HS-5 (cell line): ENCODE measurements at regions not wholly inside any gene's neighbourhood (a gene's known extent, or its start where the extent isn't known, plus 50 kb on each side); places are given as distances from the start of the nearest gene placed in this dataset.
"Not testable (repeated sequence)": the region's sequence is repeated elsewhere in the genome, so short reads cannot be mapped to it uniquely, and the experiment has no call there.

Experiments
- DNase-seq: peaks from one replicate; pipeline ENCODE4 v3.0.0-alpha.2; 2012; ENCODE audit warnings: low read depth

- DNase-seq = no peak
Measured at GRCh38 chr9:31335529-31336234, 1048.8 kb upstream of the ACO1 start.

- no peak for DNase-seq
Measured at GRCh38 chr9:31336386-31336785, 1048.1 kb upstream of the ACO1 start.

- no peak for DNase-seq
Measured at GRCh38 chr9:31336841-31337240, 1047.6 kb upstream of the ACO1 start.

- DNase-seq = peak; percentile 40
Measured at GRCh38 chr9:31347082-31347617, 1037.3 kb upstream of the ACO1 start.

GRCh38 chr9:31355159-31355882 lies 1029.1 kb upstream of the ACO1 start:
- no peak for DNase-seq

- no peak for DNase-seq
Measured at GRCh38 chr9:31355965-31356364, 1028.5 kb upstream of the ACO1 start.

GRCh38 chr9:31359071-31359470 lies 1025.4 kb upstream of the ACO1 start:
- no peak for DNase-seq

GRCh38 chr9:31364171-31364570 lies 1020.3 kb upstream of the ACO1 start:
- DNase-seq = no peak

- DNase-seq = peak; percentile 34
Measured at GRCh38 chr9:31372799-31373587, 1011.5 kb upstream of the ACO1 start.

- no peak for DNase-seq
Measured at GRCh38 chr9:31377358-31377757, 1007.1 kb upstream of the ACO1 start.

- DNase-seq = no peak
Measured at GRCh38 chr9:31388660-31389059, 995.8 kb upstream of the ACO1 start.

- no peak for DNase-seq
Measured at GRCh38 chr9:31389075-31389474, 995.4 kb upstream of the ACO1 start.

GRCh38 chr9:31390403-31391025 lies 993.9 kb upstream of the ACO1 start:
- DNase-seq = no peak

GRCh38 chr9:31393240-31393639 lies 991.2 kb upstream of the ACO1 start:
- DNase-seq = no peak

GRCh38 chr9:31394015-31394473 lies 990.4 kb upstream of the ACO1 start:
- DNase-seq = no peak

- no peak for DNase-seq
Measured at GRCh38 chr9:31412081-31412480, 972.4 kb upstream of the ACO1 start.

GRCh38 chr9:31415164-31415563 lies 969.3 kb upstream of the ACO1 start:
- DNase-seq = no peak

- no peak for DNase-seq
Measured at GRCh38 chr9:31418419-31418818, 966.0 kb upstream of the ACO1 start.

GRCh38 chr9:31443630-31444457 lies 940.6 kb upstream of the ACO1 start:
- DNase-seq = not testable (repeated sequence)

GRCh38 chr9:31445357-31445756 lies 939.1 kb upstream of the ACO1 start:
- no peak for DNase-seq

- DNase-seq = no peak
Measured at GRCh38 chr9:31445960-31446359, 938.5 kb upstream of the ACO1 start.
